Stimulated activated CD4-positive, alpha-beta T cell treated with anti-CD3 and anti-CD28 coated beads, Interleukin-4, amount 100 ng/mL, for 48 hours (primary cell): ENCODE measurements at regions not wholly inside any gene's neighbourhood (a gene's known extent, or its start where the extent isn't known, plus 50 kb on each side); places are given as distances from the start of the nearest gene placed in this dataset.

Source experiments
- DNase-seq, 2 donors: peaks; one replicate each; pipeline ENCODE4 v3.0.0-alpha.2; 2020; ENCODE audit warnings: low read depth in 2 of 2

- no peak for DNase-seq
Measured at GRCh38 chr16:73217654-73218053, 169.7 kb upstream of the ZFHX3 start.

- no peak for DNase-seq
Measured at GRCh38 chr16:73216932-73217331, 169.0 kb upstream of the ZFHX3 start.

- DNase-seq = no peak
Measured at GRCh38 chr16:73215678-73216377, 167.9 kb upstream of the ZFHX3 start.

- DNase-seq = no peak
Measured at GRCh38 chr16:73214825-73215677, 167.1 kb upstream of the ZFHX3 start.

- DNase-seq = no peak
Measured at GRCh38 chr16:73213732-73214455, 166.0 kb upstream of the ZFHX3 start.

GRCh38 chr16:73212431-73212830, 164.5 kb upstream of the ZFHX3 start:
- no peak for DNase-seq

- no peak for DNase-seq
Measured at GRCh38 chr16:73210686-73211085, 162.8 kb upstream of the ZFHX3 start.

GRCh38 chr16:73210084-73210483, 162.2 kb upstream of the ZFHX3 start:
- no peak for DNase-seq

GRCh38 chr16:73209190-73209589, 161.3 kb upstream of the ZFHX3 start:
- DNase-seq = no peak

- no peak for DNase-seq
Measured at GRCh38 chr16:73206151-73206707, 158.3 kb upstream of the ZFHX3 start.

- DNase-seq = no peak
Measured at GRCh38 chr16:73205153-73205886, 157.4 kb upstream of the ZFHX3 start.

- DNase-seq = no peak
Measured at GRCh38 chr16:73204359-73205152, 156.6 kb upstream of the ZFHX3 start.

- DNase-seq = no peak
Measured at GRCh38 chr16:73202161-73202729, 154.3 kb upstream of the ZFHX3 start.

- no peak for DNase-seq
Measured at GRCh38 chr16:73199214-73199613, 151.3 kb upstream of the ZFHX3 start.

GRCh38 chr16:73198481-73198880, 150.6 kb upstream of the ZFHX3 start:
- no peak for DNase-seq

GRCh38 chr16:73197598-73197997, 149.7 kb upstream of the ZFHX3 start:
- DNase-seq = no peak

GRCh38 chr16:73196670-73197069, 148.7 kb upstream of the ZFHX3 start:
- DNase-seq = peak in 1 of 2 donors; percentile 6

- DNase-seq = no peak
Measured at GRCh38 chr16:73193464-73193863, 145.5 kb upstream of the ZFHX3 start.

- no peak for DNase-seq
Measured at GRCh38 chr16:73192232-73192894, 144.4 kb upstream of the ZFHX3 start.

GRCh38 chr16:73191660-73192046, 143.7 kb upstream of the ZFHX3 start:
- no peak for DNase-seq
